ENCODE measurements at regions not wholly inside any gene's neighbourhood (a gene's known extent, or its start where the extent isn't known, plus 50 kb on each side); places are given as distances from the start of the nearest gene placed in this dataset.
"Not testable (repeated sequence)": the region's sequence is repeated elsewhere in the genome, so short reads cannot be mapped to it uniquely, and the experiment has no call there.

GRCh38 chr12:75657831-75658230 is 146.4 kb upstream of the KRR1 start:
- no peaks in the 10 kb centered on the region for H3K9me3 ChIP-seq (ENCODE audit: control insufficient read depth, low read length)
- no peak overlapping the region for H3K27ac ChIP-seq (ENCODE audit: insufficient read depth, low read length, poor library complexity, severe bottlenecking)
- no peaks in the 10 kb centered on the region for H3K4me1 ChIP-seq (ENCODE audit: control insufficient read depth, insufficient read depth, low read length, poor library complexity, severe bottlenecking)
- H3K27me3 ChIP-seq (replicated peaks; ENCODE audit: control insufficient read depth, insufficient read depth, low read length, poor library complexity, severe bottlenecking): no peaks in the 10 kb centered on the region
- no peak for DNase-seq
- H3K36me3 ChIP-seq (ENCODE audit: control insufficient read depth, insufficient read depth, low read length): no peaks in the 10 kb centered on the region
- H3K4me3 ChIP-seq (ENCODE audit: insufficient read depth, low read depth, low read length, poor library complexity, severe bottlenecking): no peak overlapping the region

GRCh38 chr12:75657354-75657753 is 145.9 kb upstream of the KRR1 start:
- H3K4me1 ChIP-seq (ENCODE audit: control insufficient read depth, insufficient read depth, low read length, poor library complexity, severe bottlenecking); H3K27me3 ChIP-seq (replicated peaks; ENCODE audit: control insufficient read depth, insufficient read depth, low read length, poor library complexity, severe bottlenecking); H3K9me3 ChIP-seq (ENCODE audit: control insufficient read depth, low read length); H3K36me3 ChIP-seq (ENCODE audit: control insufficient read depth, insufficient read depth, low read length); DNase-seq; H3K4me3 ChIP-seq (ENCODE audit: insufficient read depth, low read depth, low read length, poor library complexity, severe bottlenecking); H3K27ac ChIP-seq (ENCODE audit: insufficient read depth, low read length, poor library complexity, severe bottlenecking): not testable (repeated sequence)

GRCh38 chr12:75656648-75657047 is 145.2 kb upstream of the KRR1 start:
- DNase-seq: no peak
- no peak overlapping the region for H3K27ac ChIP-seq (ENCODE audit: insufficient read depth, low read length, poor library complexity, severe bottlenecking)

GRCh38 chr12:75656210-75656609 is 144.8 kb upstream of the KRR1 start:
- Histone ChIP-seq H3K9me3 (ENCODE audit: control insufficient read depth, low read length) (no peaks in the 10 kb centered on the region), H3K27me3 (replicated peaks; ENCODE audit: control insufficient read depth, insufficient read depth, low read length, poor library complexity, severe bottlenecking) (no peaks in the 10 kb centered on the region), H3K4me3 (ENCODE audit: insufficient read depth, low read depth, low read length, poor library complexity, severe bottlenecking) (no peak overlapping the region), H3K27ac (ENCODE audit: insufficient read depth, low read length, poor library complexity, severe bottlenecking) (no peak overlapping the region), H3K36me3 (ENCODE audit: control insufficient read depth, insufficient read depth, low read length) (no peaks in the 10 kb centered on the region), H3K4me1 (ENCODE audit: control insufficient read depth, insufficient read depth, low read length, poor library complexity, severe bottlenecking) (no peaks in the 10 kb centered on the region)
- no peak for DNase-seq

More at GRCh38 chr12:75656648-75657047, 145.2 kb upstream of the KRR1 start:
- Histone ChIP-seq H3K36me3 (ENCODE audit: control insufficient read depth, insufficient read depth, low read length) (no peaks in the 10 kb centered on the region), H3K27me3 (replicated peaks; ENCODE audit: control insufficient read depth, insufficient read depth, low read length, poor library complexity, severe bottlenecking) (no peaks in the 10 kb centered on the region), H3K4me3 (ENCODE audit: insufficient read depth, low read depth, low read length, poor library complexity, severe bottlenecking) (no peak overlapping the region), H3K4me1 (ENCODE audit: control insufficient read depth, insufficient read depth, low read length, poor library complexity, severe bottlenecking) (no peaks in the 10 kb centered on the region), H3K9me3 (ENCODE audit: control insufficient read depth, low read length) (no peaks in the 10 kb centered on the region)

- H3K36me3 ChIP-seq (ENCODE audit: control insufficient read depth, insufficient read depth, low read length): no peaks in the 10 kb centered on the region
- no peak for DNase-seq
- H3K4me1 ChIP-seq (ENCODE audit: control insufficient read depth, insufficient read depth, low read length, poor library complexity, severe bottlenecking): no peaks in the 10 kb centered on the region
- no peak overlapping the region for H3K27ac ChIP-seq (ENCODE audit: insufficient read depth, low read length, poor library complexity, severe bottlenecking)
- H3K4me3 ChIP-seq (ENCODE audit: insufficient read depth, low read depth, low read length, poor library complexity, severe bottlenecking): no peak overlapping the region
- H3K9me3 ChIP-seq (ENCODE audit: control insufficient read depth, low read length): no peaks in the 10 kb centered on the region
- H3K27me3 ChIP-seq (replicated peaks; ENCODE audit: control insufficient read depth, insufficient read depth, low read length, poor library complexity, severe bottlenecking): no peaks in the 10 kb centered on the region
Measured at GRCh38 chr12:75655315-75655806, 144.0 kb upstream of the KRR1 start.

GRCh38 chr12:75651342-75651695 is 139.9 kb upstream of the KRR1 start:
- no peak overlapping the region for H3K27ac ChIP-seq (ENCODE audit: insufficient read depth, low read length, poor library complexity, severe bottlenecking)
- DNase-seq: no peak
- no peaks in the 10 kb centered on the region for H3K4me1 ChIP-seq (ENCODE audit: control insufficient read depth, insufficient read depth, low read length, poor library complexity, severe bottlenecking)
- H3K27me3 ChIP-seq (replicated peaks; ENCODE audit: control insufficient read depth, insufficient read depth, low read length, poor library complexity, severe bottlenecking): no peaks in the 10 kb centered on the region
- no peak overlapping the region for H3K4me3 ChIP-seq (ENCODE audit: insufficient read depth, low read depth, low read length, poor library complexity, severe bottlenecking)
- no peaks in the 10 kb centered on the region for H3K36me3 ChIP-seq (ENCODE audit: control insufficient read depth, insufficient read depth, low read length)
- H3K9me3 ChIP-seq (ENCODE audit: control insufficient read depth, low read length): no peaks in the 10 kb centered on the region

GRCh38 chr12:75650595-75651341 is 139.4 kb upstream of the KRR1 start:
- H3K27ac ChIP-seq (ENCODE audit: insufficient read depth, low read length, poor library complexity, severe bottlenecking): no peak overlapping the region
- DNase-seq: no peak
- H3K27me3 ChIP-seq (replicated peaks; ENCODE audit: control insufficient read depth, insufficient read depth, low read length, poor library complexity, severe bottlenecking): no peaks in the 10 kb centered on the region

GRCh38 chr12:75650100-75650499 is 138.7 kb upstream of the KRR1 start:
- Histone ChIP-seq H3K9me3 (ENCODE audit: control insufficient read depth, low read length) (no peaks in the 10 kb centered on the region), H3K27ac (ENCODE audit: insufficient read depth, low read length, poor library complexity, severe bottlenecking) (no peak overlapping the region), H3K4me1 (ENCODE audit: control insufficient read depth, insufficient read depth, low read length, poor library complexity, severe bottlenecking) (no peaks in the 10 kb centered on the region), H3K4me3 (ENCODE audit: insufficient read depth, low read depth, low read length, poor library complexity, severe bottlenecking) (no peak overlapping the region), H3K27me3 (replicated peaks; ENCODE audit: control insufficient read depth, insufficient read depth, low read length, poor library complexity, severe bottlenecking) (no peaks in the 10 kb centered on the region), H3K36me3 (ENCODE audit: control insufficient read depth, insufficient read depth, low read length) (no peaks in the 10 kb centered on the region)
- no peak for DNase-seq

More at GRCh38 chr12:75650595-75651341, 139.4 kb upstream of the KRR1 start:
- Histone ChIP-seq H3K9me3 (ENCODE audit: control insufficient read depth, low read length) (no peaks in the 10 kb centered on the region), H3K4me1 (ENCODE audit: control insufficient read depth, insufficient read depth, low read length, poor library complexity, severe bottlenecking) (no peaks in the 10 kb centered on the region), H3K4me3 (ENCODE audit: insufficient read depth, low read depth, low read length, poor library complexity, severe bottlenecking) (no peak overlapping the region), H3K36me3 (ENCODE audit: control insufficient read depth, insufficient read depth, low read length) (no peaks in the 10 kb centered on the region)

- no peaks in the 10 kb centered on the region for H3K9me3 ChIP-seq (ENCODE audit: control insufficient read depth, low read length)
- H3K36me3 ChIP-seq (ENCODE audit: control insufficient read depth, insufficient read depth, low read length): no peaks in the 10 kb centered on the region
- DNase-seq: no peak
- H3K27me3 ChIP-seq (replicated peaks; ENCODE audit: control insufficient read depth, insufficient read depth, low read length, poor library complexity, severe bottlenecking): no peaks in the 10 kb centered on the region
- no peaks in the 10 kb centered on the region for H3K4me1 ChIP-seq (ENCODE audit: control insufficient read depth, insufficient read depth, low read length, poor library complexity, severe bottlenecking)
- no peak overlapping the region for H3K27ac ChIP-seq (ENCODE audit: insufficient read depth, low read length, poor library complexity, severe bottlenecking)
- no peak overlapping the region for H3K4me3 ChIP-seq (ENCODE audit: insufficient read depth, low read depth, low read length, poor library complexity, severe bottlenecking)
Measured at GRCh38 chr12:75648856-75649255, 137.4 kb upstream of the KRR1 start.

- DNase-seq: no peak
- H3K4me1 ChIP-seq (ENCODE audit: control insufficient read depth, insufficient read depth, low read length, poor library complexity, severe bottlenecking): no peaks in the 10 kb centered on the region
- no peaks in the 10 kb centered on the region for H3K9me3 ChIP-seq (ENCODE audit: control insufficient read depth, low read length)
- H3K4me3 ChIP-seq (ENCODE audit: insufficient read depth, low read depth, low read length, poor library complexity, severe bottlenecking): no peak overlapping the region
- no peaks in the 10 kb centered on the region for H3K36me3 ChIP-seq (ENCODE audit: control insufficient read depth, insufficient read depth, low read length)
- H3K27me3 ChIP-seq (replicated peaks; ENCODE audit: control insufficient read depth, insufficient read depth, low read length, poor library complexity, severe bottlenecking): no peaks in the 10 kb centered on the region
- H3K27ac ChIP-seq (ENCODE audit: insufficient read depth, low read length, poor library complexity, severe bottlenecking): no peak overlapping the region
Measured at GRCh38 chr12:75646329-75647210, 135.2 kb upstream of the KRR1 start.

Measured in effector memory CD4-positive, alpha-beta T cell (primary cell).